ENCODE measurements at regions not wholly inside any gene's neighbourhood (a gene's known extent, or its start where the extent isn't known, plus 50 kb on each side); places are given as distances from the start of the nearest gene placed in this dataset.

DNA sequence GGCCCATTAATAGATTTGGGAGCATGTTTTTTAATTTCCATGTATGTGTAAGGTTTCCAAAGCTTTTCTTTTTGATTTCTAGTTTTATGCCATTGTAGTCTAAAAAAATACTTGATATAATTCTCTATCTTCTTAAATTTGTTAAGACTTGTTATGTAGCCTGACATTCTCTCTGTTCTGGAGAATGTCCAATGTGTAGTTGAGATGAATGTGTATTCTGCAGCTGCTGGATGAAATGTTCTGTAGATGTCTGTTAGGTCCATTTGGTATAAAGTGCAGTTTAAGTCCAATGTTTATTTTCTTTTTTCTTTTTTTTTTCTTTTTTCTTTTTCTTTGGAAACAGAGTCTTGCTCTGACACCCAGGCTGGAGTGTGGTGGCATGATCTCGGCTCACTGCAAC is 378.5 kb upstream of the MAD2L1 start:
- H3K4me3 ChIP-seq (ENCODE audit: low read length in 2 of 2): no peak overlapping the region
- H3K27me3 ChIP-seq (ENCODE audit: control insufficient read depth in 2 of 2, insufficient read depth in 2 of 2, low read length in 2 of 2): no peaks in the 10 kb centered on the region
- H3K36me3 ChIP-seq (ENCODE audit: control insufficient read depth in 2 of 2, insufficient read depth in 2 of 2, low read length in 2 of 2): no peaks in the 10 kb centered on the region
- H3K9ac ChIP-seq (ENCODE audit: low read depth in 1 of 2, low read length in 2 of 2): no peak overlapping the region
- no peaks in the 10 kb centered on the region for H3K9me3 ChIP-seq (ENCODE audit: control insufficient read depth in 2 of 2, low read length in 2 of 2)
- no peak overlapping the region for H3K27ac ChIP-seq (ENCODE audit: low read depth in 2 of 2, low read length in 2 of 2)
- H3K4me1 ChIP-seq (ENCODE audit: control insufficient read depth in 2 of 2, insufficient read depth in 2 of 2, low read length in 2 of 2): no peaks in the 10 kb centered on the region

- Histone ChIP-seq H3K9ac (ENCODE audit: low read depth in 1 of 2, low read length in 2 of 2) (no peak overlapping the region), H3K27ac (ENCODE audit: low read depth in 2 of 2, low read length in 2 of 2) (no peak overlapping the region), H3K9me3 (ENCODE audit: control insufficient read depth in 2 of 2, low read length in 2 of 2) (no peaks in the 10 kb centered on the region), H3K4me3 (ENCODE audit: low read length in 2 of 2) (no peak overlapping the region), H3K27me3 (ENCODE audit: control insufficient read depth in 2 of 2, insufficient read depth in 2 of 2, low read length in 2 of 2) (no peaks in the 10 kb centered on the region), H3K4me1 (ENCODE audit: control insufficient read depth in 2 of 2, insufficient read depth in 2 of 2, low read length in 2 of 2) (no peaks in the 10 kb centered on the region), H3K36me3 (ENCODE audit: control insufficient read depth in 2 of 2, insufficient read depth in 2 of 2, low read length in 2 of 2) (no peaks in the 10 kb centered on the region)
These were observed 376.5 kb upstream of the MAD2L1 start for GRCh38 chr4:120443116-120443515.

DNA sequence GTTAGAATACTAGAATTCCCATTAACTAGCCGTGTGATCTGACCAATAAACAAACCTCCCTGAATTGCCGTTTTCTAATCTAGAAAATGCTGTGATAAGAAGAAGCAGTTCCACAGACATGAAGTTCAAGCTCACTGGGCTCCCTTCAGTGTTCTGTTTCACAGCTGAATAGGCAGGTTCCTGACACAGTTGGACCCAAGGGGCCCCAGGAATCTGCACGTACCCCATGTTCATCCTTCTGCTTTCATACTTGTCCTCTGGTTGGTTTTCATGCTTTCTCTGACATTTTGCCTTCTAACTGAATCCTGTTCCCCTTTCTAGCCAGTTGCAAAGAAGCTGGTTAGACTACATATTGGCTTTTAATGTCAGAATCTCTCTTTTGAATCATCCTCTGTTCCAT is 374.1 kb upstream of the MAD2L1 start:
- H3K27me3 ChIP-seq (ENCODE audit: control insufficient read depth in 2 of 2, insufficient read depth in 2 of 2, low read length in 2 of 2): no peaks in the 10 kb centered on the region
- H3K27ac ChIP-seq (ENCODE audit: low read depth in 2 of 2, low read length in 2 of 2): no peak overlapping the region
- no peaks in the 10 kb centered on the region for H3K9me3 ChIP-seq (ENCODE audit: control insufficient read depth in 2 of 2, low read length in 2 of 2)
- no peaks in the 10 kb centered on the region for H3K4me1 ChIP-seq (ENCODE audit: control insufficient read depth in 2 of 2, insufficient read depth in 2 of 2, low read length in 2 of 2)
- no peak overlapping the region for H3K4me3 ChIP-seq (ENCODE audit: low read length in 2 of 2)
- H3K36me3 ChIP-seq (ENCODE audit: control insufficient read depth in 2 of 2, insufficient read depth in 2 of 2, low read length in 2 of 2): no peaks in the 10 kb centered on the region
- H3K9ac ChIP-seq (ENCODE audit: low read depth in 1 of 2, low read length in 2 of 2): no peak overlapping the region

DNA sequence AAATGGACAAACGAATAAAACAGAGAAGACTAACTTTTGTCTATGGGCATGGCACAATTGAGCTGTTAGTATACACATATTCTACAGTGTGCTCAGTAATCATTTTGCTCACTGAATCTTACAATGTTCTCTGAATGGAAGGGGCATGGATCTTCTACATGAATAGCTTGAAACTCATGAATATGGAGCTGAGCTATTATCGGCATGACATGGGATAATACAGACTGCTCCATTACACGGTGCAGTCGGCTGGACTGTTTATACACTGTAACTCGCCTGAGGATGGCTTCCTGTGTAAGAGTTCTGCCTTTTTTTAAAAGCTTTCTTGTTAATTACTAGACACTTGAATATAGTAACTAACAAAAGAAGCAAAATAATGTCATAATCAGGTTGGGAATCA is 368.5 kb upstream of the MAD2L1 start:
- Histone ChIP-seq H3K9me3 (ENCODE audit: control insufficient read depth in 2 of 2, low read length in 2 of 2) (no peaks in the 10 kb centered on the region), H3K4me1 (ENCODE audit: control insufficient read depth in 2 of 2, insufficient read depth in 2 of 2, low read length in 2 of 2) (no peaks in the 10 kb centered on the region), H3K4me3 (ENCODE audit: low read length in 2 of 2) (no peak overlapping the region), H3K36me3 (ENCODE audit: control insufficient read depth in 2 of 2, insufficient read depth in 2 of 2, low read length in 2 of 2) (no peaks in the 10 kb centered on the region), H3K9ac (ENCODE audit: low read depth in 1 of 2, low read length in 2 of 2) (no peak overlapping the region), H3K27ac (ENCODE audit: low read depth in 2 of 2, low read length in 2 of 2) (no peak overlapping the region), H3K27me3 (ENCODE audit: control insufficient read depth in 2 of 2, insufficient read depth in 2 of 2, low read length in 2 of 2) (no peaks in the 10 kb centered on the region)

DNA sequence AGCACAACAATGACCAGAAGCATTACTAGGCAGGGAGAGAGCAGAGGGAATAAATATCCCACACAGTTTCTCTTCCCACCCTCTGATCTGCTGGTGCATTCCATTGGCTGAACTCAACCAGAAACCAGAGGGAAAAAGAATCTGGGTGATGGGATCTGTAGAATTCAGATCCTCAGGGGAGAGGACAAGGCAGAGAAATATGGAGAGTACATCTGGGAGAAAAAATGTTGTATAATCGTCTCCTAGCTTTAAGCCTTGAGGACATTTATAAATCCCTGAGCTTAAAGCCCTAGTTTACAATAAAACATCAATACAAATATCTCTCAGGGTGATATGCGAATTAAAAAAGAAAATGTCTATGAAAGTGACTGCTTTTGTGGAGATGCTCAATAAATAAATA is 368.1 kb upstream of the MAD2L1 start:
- Histone ChIP-seq H3K4me1 (ENCODE audit: control insufficient read depth in 2 of 2, insufficient read depth in 2 of 2, low read length in 2 of 2) (no peaks in the 10 kb centered on the region), H3K36me3 (ENCODE audit: control insufficient read depth in 2 of 2, insufficient read depth in 2 of 2, low read length in 2 of 2) (no peaks in the 10 kb centered on the region), H3K9ac (ENCODE audit: low read depth in 1 of 2, low read length in 2 of 2) (no peak overlapping the region), H3K27me3 (ENCODE audit: control insufficient read depth in 2 of 2, insufficient read depth in 2 of 2, low read length in 2 of 2) (no peaks in the 10 kb centered on the region), H3K27ac (ENCODE audit: low read depth in 2 of 2, low read length in 2 of 2) (no peak overlapping the region), H3K9me3 (ENCODE audit: control insufficient read depth in 2 of 2, low read length in 2 of 2) (no peaks in the 10 kb centered on the region), H3K4me3 (ENCODE audit: low read length in 2 of 2) (no peak overlapping the region)

- Histone ChIP-seq H3K9me3 (ENCODE audit: control insufficient read depth in 2 of 2, low read length in 2 of 2) (no peaks in the 10 kb centered on the region), H3K27ac (ENCODE audit: low read depth in 2 of 2, low read length in 2 of 2) (no peak overlapping the region), H3K4me3 (ENCODE audit: low read length in 2 of 2) (no peak overlapping the region), H3K9ac (ENCODE audit: low read depth in 1 of 2, low read length in 2 of 2) (no peak overlapping the region), H3K4me1 (ENCODE audit: control insufficient read depth in 2 of 2, insufficient read depth in 2 of 2, low read length in 2 of 2) (no peaks in the 10 kb centered on the region), H3K27me3 (ENCODE audit: control insufficient read depth in 2 of 2, insufficient read depth in 2 of 2, low read length in 2 of 2) (no peaks in the 10 kb centered on the region), H3K36me3 (ENCODE audit: control insufficient read depth in 2 of 2, insufficient read depth in 2 of 2, low read length in 2 of 2) (no peaks in the 10 kb centered on the region)
These were observed 365.7 kb upstream of the MAD2L1 start for GRCh38 chr4:120432301-120432860.

- Histone ChIP-seq H3K4me3 (ENCODE audit: low read length in 2 of 2) (no peak overlapping the region), H3K36me3 (ENCODE audit: control insufficient read depth in 2 of 2, insufficient read depth in 2 of 2, low read length in 2 of 2) (no peaks in the 10 kb centered on the region), H3K9me3 (ENCODE audit: control insufficient read depth in 2 of 2, low read length in 2 of 2) (no peaks in the 10 kb centered on the region), H3K27ac (ENCODE audit: low read depth in 2 of 2, low read length in 2 of 2) (no peak overlapping the region), H3K4me1 (ENCODE audit: control insufficient read depth in 2 of 2, insufficient read depth in 2 of 2, low read length in 2 of 2) (no peaks in the 10 kb centered on the region), H3K9ac (ENCODE audit: low read depth in 1 of 2, low read length in 2 of 2) (no peak overlapping the region), H3K27me3 (ENCODE audit: control insufficient read depth in 2 of 2, insufficient read depth in 2 of 2, low read length in 2 of 2) (no peaks in the 10 kb centered on the region)
These were observed 364.5 kb upstream of the MAD2L1 start for GRCh38 chr4:120431180-120431579.

DNA sequence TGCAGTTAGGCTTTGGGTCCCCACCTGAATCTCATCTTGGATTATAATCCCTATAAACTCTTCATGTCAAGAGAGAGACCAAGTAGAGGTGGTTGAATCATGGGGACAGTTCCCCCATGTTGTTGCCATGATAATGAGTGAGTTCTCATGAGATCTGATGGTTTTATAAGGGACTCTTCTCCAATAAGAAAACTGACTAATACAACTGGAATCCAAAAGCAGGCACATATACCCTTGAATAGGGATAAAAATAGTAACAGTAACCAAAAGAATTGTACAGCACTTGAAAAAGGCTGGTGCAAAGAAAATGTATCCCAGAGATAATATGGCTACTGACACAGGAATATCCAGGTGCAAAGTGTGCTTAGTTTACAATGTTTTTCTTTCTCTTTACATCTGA is 351.5 kb upstream of the MAD2L1 start:
- no peaks in the 10 kb centered on the region for H3K9me3 ChIP-seq (ENCODE audit: control insufficient read depth in 2 of 2, low read length in 2 of 2)
- H3K9ac ChIP-seq (ENCODE audit: low read depth in 1 of 2, low read length in 2 of 2): no peak overlapping the region
- H3K27me3 ChIP-seq (ENCODE audit: control insufficient read depth in 2 of 2, insufficient read depth in 2 of 2, low read length in 2 of 2): no peaks in the 10 kb centered on the region
- H3K4me3 ChIP-seq (ENCODE audit: low read length in 2 of 2): no peak overlapping the region
- H3K36me3 ChIP-seq (ENCODE audit: control insufficient read depth in 2 of 2, insufficient read depth in 2 of 2, low read length in 2 of 2): no peaks in the 10 kb centered on the region
- H3K27ac ChIP-seq (ENCODE audit: low read depth in 2 of 2, low read length in 2 of 2): no peak overlapping the region
- no peaks in the 10 kb centered on the region for H3K4me1 ChIP-seq (ENCODE audit: control insufficient read depth in 2 of 2, insufficient read depth in 2 of 2, low read length in 2 of 2)

- no peaks in the 10 kb centered on the region for H3K27me3 ChIP-seq (ENCODE audit: control insufficient read depth in 2 of 2, insufficient read depth in 2 of 2, low read length in 2 of 2)
- H3K36me3 ChIP-seq (ENCODE audit: control insufficient read depth in 2 of 2, insufficient read depth in 2 of 2, low read length in 2 of 2): no peaks in the 10 kb centered on the region
- no peak overlapping the region for H3K9ac ChIP-seq (ENCODE audit: low read depth in 1 of 2, low read length in 2 of 2)
- H3K9me3 ChIP-seq (ENCODE audit: control insufficient read depth in 2 of 2, low read length in 2 of 2): no peaks in the 10 kb centered on the region
- no peaks in the 10 kb centered on the region for H3K4me1 ChIP-seq (ENCODE audit: control insufficient read depth in 2 of 2, insufficient read depth in 2 of 2, low read length in 2 of 2)
- no peak overlapping the region for H3K27ac ChIP-seq (ENCODE audit: low read depth in 2 of 2, low read length in 2 of 2)
- no peak overlapping the region for H3K4me3 ChIP-seq (ENCODE audit: low read length in 2 of 2)
These were observed 349.2 kb upstream of the MAD2L1 start for GRCh38 chr4:120415896-120416295.

DNA sequence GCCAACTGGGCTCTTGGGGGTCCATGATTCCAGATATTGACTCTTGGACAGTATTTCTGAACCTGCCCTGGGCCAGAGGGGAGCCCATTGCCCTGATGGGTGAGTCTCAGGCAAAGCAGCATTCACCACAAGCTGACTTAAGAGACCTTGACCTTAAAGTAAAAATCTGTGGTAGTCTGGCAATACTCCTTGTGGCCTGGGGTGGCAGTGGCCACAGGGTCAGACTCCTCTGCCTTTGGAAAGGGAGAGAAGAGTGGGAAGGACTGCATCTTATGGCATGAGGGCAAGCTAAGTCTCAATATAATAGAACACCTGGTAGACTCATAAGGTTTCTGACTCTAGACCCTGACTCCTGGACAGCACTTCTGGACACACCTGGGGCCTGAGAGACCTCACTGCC is 340.3 kb upstream of the MAD2L1 start:
- H3K27ac ChIP-seq (ENCODE audit: low read depth in 2 of 2, low read length in 2 of 2): no peak overlapping the region
- H3K4me1 ChIP-seq (ENCODE audit: control insufficient read depth in 2 of 2, insufficient read depth in 2 of 2, low read length in 2 of 2): no peaks in the 10 kb centered on the region
- H3K4me3 ChIP-seq (ENCODE audit: low read length in 2 of 2): no peak overlapping the region
- no peaks in the 10 kb centered on the region for H3K27me3 ChIP-seq (ENCODE audit: control insufficient read depth in 2 of 2, insufficient read depth in 2 of 2, low read length in 2 of 2)
- H3K9ac ChIP-seq (ENCODE audit: low read depth in 1 of 2, low read length in 2 of 2): no peak overlapping the region
- no peaks in the 10 kb centered on the region for H3K36me3 ChIP-seq (ENCODE audit: control insufficient read depth in 2 of 2, insufficient read depth in 2 of 2, low read length in 2 of 2)
- H3K9me3 ChIP-seq (ENCODE audit: control insufficient read depth in 2 of 2, low read length in 2 of 2): no peaks in the 10 kb centered on the region

- Histone ChIP-seq H3K27ac (ENCODE audit: low read depth in 2 of 2, low read length in 2 of 2) (no peak overlapping the region), H3K9me3 (ENCODE audit: control insufficient read depth in 2 of 2, low read length in 2 of 2) (no peaks in the 10 kb centered on the region), H3K9ac (ENCODE audit: low read depth in 1 of 2, low read length in 2 of 2) (no peak overlapping the region), H3K4me1 (ENCODE audit: control insufficient read depth in 2 of 2, insufficient read depth in 2 of 2, low read length in 2 of 2) (no peaks in the 10 kb centered on the region), H3K4me3 (ENCODE audit: low read length in 2 of 2) (no peak overlapping the region), H3K36me3 (ENCODE audit: control insufficient read depth in 2 of 2, insufficient read depth in 2 of 2, low read length in 2 of 2) (no peaks in the 10 kb centered on the region), H3K27me3 (ENCODE audit: control insufficient read depth in 2 of 2, insufficient read depth in 2 of 2, low read length in 2 of 2) (no peaks in the 10 kb centered on the region)
These were observed 336.6 kb upstream of the MAD2L1 start for GRCh38 chr4:120403296-120403695.

Measured in mucosa of rectum (tissue), 2 donors.